Testis (tissue), 2 donors: ENCODE measurements at regions not wholly inside any gene's neighbourhood (a gene's known extent, or its start where the extent isn't known, plus 50 kb on each side); places are given as distances from the start of the nearest gene placed in this dataset.

Experiments used
- DNase-seq: peaks from one replicate; pipeline ENCODE4 v3.0.0-alpha.2; 2019
- H3K27ac ChIP-seq, 2 donors: fragments of 200-600 bp; sonication (generic); one replicate each; pipeline ENCODE4 v1.5.1; 2019
- H3K27me3 ChIP-seq: fragments of 200-600 bp; sonication (generic); one replicate; pipeline ENCODE4 v1.5.1; 2019
- H3K36me3 ChIP-seq: fragments of 200-600 bp; sonication (generic); one replicate; pipeline ENCODE4 v1.5.1; 2017; ENCODE audit warnings: low read depth; ENCODE audit errors: missing control alignments
- H3K4me1 ChIP-seq: fragments of 200-600 bp; sonication (generic); one replicate; pipeline ENCODE4 v1.5.1; 2019
- H3K4me3 ChIP-seq, 2 donors: fragments of 200-600 bp; sonication (generic); one replicate each; pipeline ENCODE4 v1.5.1; 2017 to 2019
- H3K9me3 ChIP-seq: fragments of 200-600 bp; sonication (generic); one replicate; pipeline ENCODE4 v1.5.1; 2017
- CTCF ChIP-seq, 3 experiments: fragments of 450-650 bp in 2 of 3; fragments of 200-600 bp in 1 of 3; sonication (generic) in 1 of 3; IDR thresholded peaks; one replicate each; pipeline ENCODE4 v1.5.1; 2016 to 2019; ENCODE audit warnings: antibody characterized with exemption in 3 of 3, mild to moderate bottlenecking in 2 of 3, moderate library complexity in 1 of 3
- POLR2A ChIP-seq: fragments of 450-650 bp; IDR thresholded peaks from one replicate; pipeline ENCODE4 v1.6.1; 2017; ENCODE audit warnings: antibody characterized with exemption, mild to moderate bottlenecking, moderate library complexity
- WGBS, 2 donors: methylation state at CpG; one replicate each; pipeline ENCODE4 v1.1.5; 2018; 5-methylcytosine and 5-hydroxymethylcytosine counted together
- intact Hi-C: fragments of 100-400 bp; cut with DNase I; formaldehyde crosslinking; loops from one replicate; pipeline ENCODE4 v1.15.1; 2023; ENCODE audit warnings: low total_unique reads

GRCh38 chr10:130737621-130738020 is 573.9 kb downstream of the TCERG1L start:
- peak; percentile 31 for DNase-seq
- WGBS, 2 donors = 34 to 46% methylated on average over 5 of the region's 5 CpGs

GRCh38 chr10:130739016-130739756 is 572.3 kb downstream of the TCERG1L start:
- DNase-seq = no peak
- H3K36me3 ChIP-seq = no peaks in the 10 kb centered on the region
- intact Hi-C loops = no loop called here
- H3K4me1 ChIP-seq = peaks cover 8% of the 10 kb centered on the region
- no peak overlapping the region for H3K27ac ChIP-seq
- WGBS, 2 donors = 89 to 95% methylated on average over 6 of the region's 6 CpGs
- no peaks in the 10 kb centered on the region for H3K27me3 ChIP-seq
- TF ChIP-seq CTCF (IDR thresholded peaks at IDR 0.05) = no peak
- TF ChIP-seq POLR2A = no peak
- no peak overlapping the region for H3K4me3 ChIP-seq
- no peaks in the 10 kb centered on the region for H3K9me3 ChIP-seq

More at GRCh38 chr10:130737621-130738020, 573.9 kb downstream of the TCERG1L start:
- Histone ChIP-seq H3K4me1 (peaks cover 8% of the 10 kb centered on the region), H3K27ac (no peak overlapping the region), H3K4me3 (no peak overlapping the region), H3K9me3 (no peaks in the 10 kb centered on the region), H3K27me3 (no peaks in the 10 kb centered on the region), H3K36me3 (no peaks in the 10 kb centered on the region)
- intact Hi-C loops = no loop called here
- TF ChIP-seq POLR2A (no peak), CTCF (IDR thresholded peaks at IDR 0.05) (no peak)

GRCh38 chr10:130739757-130740145 is 571.8 kb downstream of the TCERG1L start:
- 81 to 91% methylated on average over 9 of the region's 9 CpGs for WGBS, 2 donors
- TF ChIP-seq POLR2A (no peak), CTCF (IDR thresholded peaks at IDR 0.05) (no peak)
- no peak overlapping the region for H3K4me3 ChIP-seq
- H3K27me3 ChIP-seq = no peaks in the 10 kb centered on the region
- intact Hi-C loops = no loop called here
- peaks cover 8% of the 10 kb centered on the region for H3K4me1 ChIP-seq
- no peaks in the 10 kb centered on the region for H3K9me3 ChIP-seq
- no peak overlapping the region for H3K27ac ChIP-seq
- no peaks in the 10 kb centered on the region for H3K36me3 ChIP-seq
- no peak for DNase-seq

GRCh38 chr10:130740166-130740565 is 571.4 kb downstream of the TCERG1L start:
- Histone ChIP-seq H3K9me3 (no peaks in the 10 kb centered on the region), H3K27ac (no peak overlapping the region), H3K4me1 (peaks cover 8% of the 10 kb centered on the region), H3K36me3 (no peaks in the 10 kb centered on the region), H3K27me3 (no peaks in the 10 kb centered on the region), H3K4me3 (no peak overlapping the region)
- TF ChIP-seq CTCF (IDR thresholded peaks at IDR 0.05) (no peak), POLR2A (no peak)
- intact Hi-C loops = no loop called here
- WGBS, 2 donors = 78 to 82% methylated on average over 11 of the region's 11 CpGs
- DNase-seq = no peak
